ENCODE measurements at regions not wholly inside any gene's neighbourhood (a gene's known extent, or its start where the extent isn't known, plus 50 kb on each side); places are given as distances from the start of the nearest gene placed in this dataset.

DNA sequence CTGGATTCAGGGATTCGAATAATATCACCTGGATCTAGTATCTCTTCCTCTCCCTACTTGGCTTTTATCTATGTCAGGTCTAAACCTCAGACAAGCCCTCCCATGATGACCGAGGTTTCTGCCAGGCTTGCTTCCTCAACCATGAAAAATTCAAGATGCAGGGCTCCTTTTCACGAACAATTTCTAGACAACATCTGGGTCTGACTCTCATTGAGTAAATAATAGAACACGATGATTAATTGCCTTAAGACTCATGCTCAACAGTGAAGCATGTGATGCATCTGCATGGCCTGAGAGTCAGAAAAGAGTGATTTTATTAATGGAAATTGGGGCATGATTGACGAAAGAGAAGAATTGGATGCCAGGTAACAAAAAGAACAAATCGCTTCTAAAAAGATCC is 277.2 kb upstream of the ZNF608 start:
- TF ChIP-seq, protein P1, sequence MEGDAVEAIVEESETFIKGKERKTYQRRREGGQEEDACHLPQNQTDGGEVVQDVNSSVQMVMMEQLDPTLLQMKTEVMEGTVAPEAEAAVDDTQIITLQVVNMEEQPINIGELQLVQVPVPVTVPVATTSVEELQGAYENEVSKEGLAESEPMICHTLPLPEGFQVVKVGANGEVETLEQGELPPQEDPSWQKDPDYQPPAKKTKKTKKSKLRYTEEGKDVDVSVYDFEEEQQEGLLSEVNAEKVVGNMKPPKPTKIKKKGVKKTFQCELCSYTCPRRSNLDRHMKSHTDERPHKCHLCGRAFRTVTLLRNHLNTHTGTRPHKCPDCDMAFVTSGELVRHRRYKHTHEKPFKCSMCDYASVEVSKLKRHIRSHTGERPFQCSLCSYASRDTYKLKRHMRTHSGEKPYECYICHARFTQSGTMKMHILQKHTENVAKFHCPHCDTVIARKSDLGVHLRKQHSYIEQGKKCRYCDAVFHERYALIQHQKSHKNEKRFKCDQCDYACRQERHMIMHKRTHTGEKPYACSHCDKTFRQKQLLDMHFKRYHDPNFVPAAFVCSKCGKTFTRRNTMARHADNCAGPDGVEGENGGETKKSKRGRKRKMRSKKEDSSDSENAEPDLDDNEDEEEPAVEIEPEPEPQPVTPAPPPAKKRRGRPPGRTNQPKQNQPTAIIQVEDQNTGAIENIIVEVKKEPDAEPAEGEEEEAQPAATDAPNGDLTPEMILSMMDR (IDR thresholded peaks at IDR 0.05), result no peak
- TF ChIP-seq POLR2A (IDR thresholded peaks at IDR 0.05), result no peak

All from lower leg skin (tissue), 3 donors.